Neural cell (in vitro differentiated cells): ENCODE measurements at regions not wholly inside any gene's neighbourhood (a gene's known extent, or its start where the extent isn't known, plus 50 kb on each side); places are given as distances from the start of the nearest gene placed in this dataset.

Source experiments
- H2AFZ ChIP-seq: fragments of 200-600, 300-800 bp; sonication (generic), shearing (Covaris generic); 2 replicates; pipeline ENCODE4 v1.6.0; 2014; ENCODE audit warnings: low read depth, mild to moderate bottlenecking, antibody characterized with exemption, low read length, moderate library complexity
- H3F3A ChIP-seq: fragments of 200-600 bp; shearing (Covaris generic); 2 replicates; pipeline ENCODE4 v1.6.1; 2016; ENCODE audit warnings: mild to moderate bottlenecking, moderate library complexity, mixed read lengths, antibody characterized with exemption, low read length; ENCODE audit not compliant: insufficient read depth, poor library complexity, severe bottlenecking
- H3K27ac ChIP-seq: fragments of 200-600, 300-800 bp; sonication (generic), shearing (Covaris generic); 2 replicates; pipeline ENCODE4 v1.5.1; 2014; ENCODE audit warnings: mild to moderate bottlenecking, low read length, moderate library complexity
- H3K27me3 ChIP-seq: fragments of 300-800, 200-600 bp; sonication (generic), shearing (Covaris generic); 2 replicates; pipeline ENCODE4 v1.6.0; 2014; ENCODE audit warnings: mild to moderate bottlenecking, low read depth, low read length, moderate library complexity; ENCODE audit not compliant: insufficient read depth
- H3K36me3 ChIP-seq: fragments of 300-800, 200-600 bp; sonication (generic), shearing (Covaris generic); 2 replicates; pipeline ENCODE4 v1.5.1; 2014; ENCODE audit warnings: mild to moderate bottlenecking, antibody characterized with exemption, low read length, moderate library complexity; ENCODE audit not compliant: insufficient read depth
- H3K4me2 ChIP-seq: fragments of 300-800, 200-600 bp; sonication (generic), shearing (Covaris generic); 2 replicates; pipeline ENCODE4 v1.6.0; 2014; ENCODE audit warnings: mild to moderate bottlenecking, low read length
- H3K4me3 ChIP-seq: fragments of 300-800, 200-600 bp; sonication (generic), shearing (Covaris generic); 2 replicates; pipeline ENCODE4 v1.5.1; 2014; ENCODE audit warnings: mild to moderate bottlenecking, low read length, moderate library complexity
- H3K79me2 ChIP-seq: fragments of 200-600 bp; shearing (Covaris generic); replicated peaks from 2 replicates; pipeline ENCODE4 v1.6.0; 2014; ENCODE audit warnings: mild to moderate bottlenecking, low read length, moderate library complexity; ENCODE audit not compliant: insufficient read depth
- H3K9ac ChIP-seq: fragments of 300-800, 200-600 bp; sonication (generic), shearing (Covaris generic); 2 replicates; pipeline ENCODE4 v1.6.1; 2016; ENCODE audit warnings: mild to moderate bottlenecking, low read length, mixed read lengths
- H3K9me2 ChIP-seq: fragments of 200-600 bp; shearing (Covaris generic); 2 replicates; pipeline ENCODE4 v1.6.1; 2016; ENCODE audit warnings: mild to moderate bottlenecking, low read length, mixed read lengths; ENCODE audit not compliant: insufficient read depth
- H3K9me3 ChIP-seq: fragments of 200-600, 300-800 bp; sonication (generic), shearing (Covaris generic); 2 replicates; pipeline ENCODE4 v1.6.1; 2016; ENCODE audit warnings: mild to moderate bottlenecking, mixed run types, low read length, moderate library complexity, mixed read lengths
- H4K20me1 ChIP-seq: fragments of 200-600 bp; shearing (Covaris generic); 2 replicates; pipeline ENCODE4 v1.6.1; 2016; ENCODE audit warnings: mild to moderate bottlenecking, mixed run types; ENCODE audit not compliant: insufficient read depth
- CTCF ChIP-seq: fragments of 450-650 bp; IDR thresholded peaks from 2 replicates; pipeline ENCODE4 v1.5.1; 2014; ENCODE audit warnings: antibody characterized with exemption, mild to moderate bottlenecking, moderate library complexity; ENCODE audit not compliant: poor library complexity, severe bottlenecking
- EP300 ChIP-seq: fragments of 450-650 bp; conservative IDR thresholded peaks from 2 replicates; pipeline ENCODE4 v1.6.1; 2014; ENCODE audit warnings: antibody characterized with exemption, mild to moderate bottlenecking, moderate library complexity; ENCODE audit not compliant: poor library complexity, severe bottlenecking
- EZH2 ChIP-seq: fragments of 200-600, 300-800 bp; shearing (Covaris generic), sonication (generic); IDR thresholded peaks from 2 replicates; pipeline ENCODE4 v1.6.1; 2014; ENCODE audit warnings: antibody characterized with exemption, low read length, borderline replicate concordance, mild to moderate bottlenecking; ENCODE audit not compliant: insufficient read depth, poor library complexity, severe bottlenecking
- MXI1 ChIP-seq: fragments of 450-650 bp; conservative IDR thresholded peaks from 2 replicates; pipeline ENCODE4 v1.6.1; 2014; ENCODE audit warnings: antibody characterized with exemption, mild to moderate bottlenecking; ENCODE audit not compliant: poor library complexity, severe bottlenecking
- POLR2AphosphoS5 ChIP-seq: IDR thresholded peaks from 2 replicates; pipeline ENCODE4 v1.6.1; 2012
- RAD21 ChIP-seq: fragments of 450-650 bp; conservative IDR thresholded peaks from 2 replicates; pipeline ENCODE4 v1.6.1; 2014; ENCODE audit warnings: antibody characterized with exemption, mild to moderate bottlenecking, moderate library complexity
- REST ChIP-seq: IDR thresholded peaks from 2 replicates; pipeline ENCODE4 v1.6.1; 2012; ENCODE audit warnings: borderline replicate concordance
- SMC3 ChIP-seq: fragments of 450-650 bp; conservative IDR thresholded peaks from 2 replicates; pipeline ENCODE4 v1.6.1; 2014; ENCODE audit warnings: antibody characterized with exemption, mild to moderate bottlenecking, moderate library complexity; ENCODE audit not compliant: poor library complexity
- TAF1 ChIP-seq: IDR thresholded peaks from 2 replicates; pipeline ENCODE4 v1.6.1; 2012; ENCODE audit warnings: low read depth

- no peaks in the 10 kb centered on the region for H3F3A ChIP-seq
- H3K9me3 ChIP-seq: no peaks in the 10 kb centered on the region
- H3K4me3 ChIP-seq: no peak overlapping the region
- no peaks in the 10 kb centered on the region for H3K9me2 ChIP-seq
- no peaks in the 10 kb centered on the region for H4K20me1 ChIP-seq
- no peak overlapping the region for H3K4me2 ChIP-seq
- no peaks in the 10 kb centered on the region for H3K27me3 ChIP-seq
- no peak overlapping the region for H2AFZ ChIP-seq
- no peaks in the 10 kb centered on the region for H3K36me3 ChIP-seq
- no peak for TF ChIP-seq RAD21
- TF ChIP-seq CTCF: no peak
- TF ChIP-seq MXI1: no peak
- TF ChIP-seq REST: no peak
- TF ChIP-seq EP300: no peak
- no peak for TF ChIP-seq EZH2
- TF ChIP-seq TAF1: no peak
- TF ChIP-seq POLR2AphosphoS5: no peak
- TF ChIP-seq SMC3: no peak
- no peaks in the 10 kb centered on the region for H3K79me2 ChIP-seq
- H3K9ac ChIP-seq: no peak overlapping the region
- H3K27ac ChIP-seq: no peak overlapping the region
Observed at GRCh38 chr6:18327626-18328025, 59.5 kb upstream of the RNF144B start.

- no peak overlapping the region for H3K4me3 ChIP-seq
- H3K27me3 ChIP-seq: no peaks in the 10 kb centered on the region
- H3K4me2 ChIP-seq: no peak overlapping the region
- H3K9ac ChIP-seq: no peak overlapping the region
- no peak overlapping the region for H3K27ac ChIP-seq
- H3K9me3 ChIP-seq: no peaks in the 10 kb centered on the region
- no peaks in the 10 kb centered on the region for H3K9me2 ChIP-seq
- TF ChIP-seq MXI1 (no peak), CTCF (no peak), RAD21 (no peak), POLR2AphosphoS5 (no peak)
- no peaks in the 10 kb centered on the region for H3F3A ChIP-seq
- H4K20me1 ChIP-seq: no peaks in the 10 kb centered on the region
- H2AFZ ChIP-seq: no peak overlapping the region
- H3K79me2 ChIP-seq: no peaks in the 10 kb centered on the region
- no peaks in the 10 kb centered on the region for H3K36me3 ChIP-seq
Observed at GRCh38 chr6:18326980-18327379, 60.2 kb upstream of the RNF144B start.
